Smooth muscle cell (in vitro differentiated cells): ENCODE measurements at regions not wholly inside any gene's neighbourhood (a gene's known extent, or its start where the extent isn't known, plus 50 kb on each side); places are given as distances from the start of the nearest gene placed in this dataset.

ENCODE experiments used
- DNase-seq: peaks from one replicate; lab custom pipeline; 2025; ENCODE audit not compliant: unreplicated experiment; lab: John Stamatoyannopoulos, UW
- H2AFZ ChIP-seq: fragments of 200-600 bp; sonication (generic); 2 replicates; pipeline ENCODE4 v1.6.0; 2016; ENCODE audit warnings: antibody characterized with exemption, low read depth, mild to moderate bottlenecking
- H3F3A ChIP-seq: fragments of 200-600 bp; sonication (generic); 2 replicates; pipeline ENCODE4 v1.6.0; 2017; ENCODE audit warnings: antibody characterized with exemption, low read depth
- H3K27ac ChIP-seq: fragments of 200-600 bp; sonication (generic); 2 replicates; pipeline ENCODE4 v1.5.1; 2016; ENCODE audit warnings: low read depth, mild to moderate bottlenecking
- H3K27me3 ChIP-seq: fragments of 200-600 bp; sonication (generic); 2 replicates; pipeline ENCODE4 v1.6.1; 2016; ENCODE audit warnings: low read depth, mild to moderate bottlenecking
- H3K36me3 ChIP-seq: fragments of 200-600 bp; sonication (generic); 2 replicates; pipeline ENCODE4 v1.5.1; 2016; ENCODE audit warnings: low read depth
- H3K4me1 ChIP-seq: fragments of 200-600 bp; sonication (generic); 2 replicates; pipeline ENCODE4 v1.5.1; 2016; ENCODE audit warnings: low read depth
- H3K4me2 ChIP-seq: fragments of 200-600 bp; sonication (generic); 2 replicates; pipeline ENCODE4 v1.6.0; 2016; ENCODE audit warnings: mild to moderate bottlenecking
- H3K4me3 ChIP-seq: fragments of 200-600 bp; sonication (generic); 2 replicates; pipeline ENCODE4 v1.5.1; 2016; ENCODE audit warnings: mild to moderate bottlenecking
- H3K79me2 ChIP-seq: fragments of 200-600 bp; sonication (generic); 2 replicates; pipeline ENCODE4 v1.6.0; 2016; ENCODE audit warnings: low read depth, mild to moderate bottlenecking
- H3K9ac ChIP-seq: fragments of 200-600 bp; sonication (generic); 2 replicates; pipeline ENCODE4 v1.6.0; 2016; ENCODE audit warnings: low read depth
- H3K9me3 ChIP-seq: fragments of 200-600 bp; sonication (generic); replicated peaks from 2 replicates; pipeline ENCODE4 v1.5.1; 2016; ENCODE audit warnings: low read depth
- H4K20me1 ChIP-seq: fragments of 200-600 bp; sonication (generic); 2 replicates; pipeline ENCODE4 v1.6.0; 2016; ENCODE audit warnings: low read depth
- CTCF ChIP-seq: fragments of 200-600 bp; sonication (generic); IDR thresholded peaks from 2 replicates; pipeline ENCODE4 v1.5.1; 2017; ENCODE audit warnings: borderline replicate concordance, mild to moderate bottlenecking, antibody characterized with exemption; ENCODE audit not compliant: insufficient read depth, poor library complexity, severe bottlenecking
- WGBS: methylation state at CpG from one replicate; pipeline ENCODE4 v1.1.7; 2016; ENCODE audit warnings: low lambda C conversion rate; 5-methylcytosine and 5-hydroxymethylcytosine counted together

- Histone ChIP-seq H3K79me2 (no peaks in the 10 kb centered on the region), H3F3A (peaks cover 4% of the 10 kb centered on the region), H3K9me3 (no peaks in the 10 kb centered on the region), H3K4me2 (peak overlapping the region; percentile 18), H4K20me1 (no peaks in the 10 kb centered on the region), H3K4me1 (peaks cover 4% of the 10 kb centered on the region), H3K36me3 (no peaks in the 10 kb centered on the region), H3K27me3 (no peaks in the 10 kb centered on the region), H2AFZ (peak overlapping the region; percentile 89), H3K27ac (peak overlapping the region; percentile 47), H3K4me3 (no peak overlapping the region), H3K9ac (no peak overlapping the region)
- 52% methylated on average over 7 of the region's 7 CpGs for WGBS
- DNase-seq: no peak
- no peak for TF ChIP-seq CTCF
Measured at GRCh38 chr12:75699728-75700496, 188.5 kb upstream of the KRR1 start.

GRCh38 chr12:75699251-75699650, 187.8 kb upstream of the KRR1 start:
- no peak overlapping the region for H3K4me2 ChIP-seq
- H3K9ac ChIP-seq: no peak overlapping the region
- H3K36me3 ChIP-seq: no peaks in the 10 kb centered on the region
- H3K27me3 ChIP-seq: no peaks in the 10 kb centered on the region
- WGBS: 79% methylated on average over 1 of the region's 1 CpG
- H4K20me1 ChIP-seq: no peaks in the 10 kb centered on the region
- H3K27ac ChIP-seq: peak overlapping the region; percentile 47
- H3K79me2 ChIP-seq: no peaks in the 10 kb centered on the region
- no peaks in the 10 kb centered on the region for H3F3A ChIP-seq
- no peak for TF ChIP-seq CTCF
- no peaks in the 10 kb centered on the region for H3K9me3 ChIP-seq
- DNase-seq: no peak
- no peaks in the 10 kb centered on the region for H3K4me1 ChIP-seq
- no peak overlapping the region for H3K4me3 ChIP-seq
- H2AFZ ChIP-seq: peak overlapping the region; percentile 55

- no peaks in the 10 kb centered on the region for H4K20me1 ChIP-seq
- H3K27me3 ChIP-seq: no peaks in the 10 kb centered on the region
- H3K4me1 ChIP-seq: no peaks in the 10 kb centered on the region
- no peak for DNase-seq
- no peaks in the 10 kb centered on the region for H3K9me3 ChIP-seq
- H3K4me2 ChIP-seq: no peak overlapping the region
- no peak overlapping the region for H3K4me3 ChIP-seq
- WGBS: 57% methylated on average over 1 of the region's 1 CpG
- H3K79me2 ChIP-seq: no peaks in the 10 kb centered on the region
- no peak overlapping the region for H3K27ac ChIP-seq
- no peak for TF ChIP-seq CTCF
- no peaks in the 10 kb centered on the region for H3K36me3 ChIP-seq
- no peak overlapping the region for H3K9ac ChIP-seq
- H3F3A ChIP-seq: no peaks in the 10 kb centered on the region
- H2AFZ ChIP-seq: no peak overlapping the region
Measured at GRCh38 chr12:75698052-75698451, 186.6 kb upstream of the KRR1 start.

GRCh38 chr12:75695926-75696325, 184.5 kb upstream of the KRR1 start:
- Histone ChIP-seq H3K4me1 (no peaks in the 10 kb centered on the region), H3F3A (no peaks in the 10 kb centered on the region), H3K27me3 (no peaks in the 10 kb centered on the region), H3K79me2 (no peaks in the 10 kb centered on the region), H3K27ac (no peak overlapping the region), H3K4me2 (no peak overlapping the region), H3K36me3 (no peaks in the 10 kb centered on the region), H3K9me3 (no peaks in the 10 kb centered on the region), H3K9ac (no peak overlapping the region), H3K4me3 (no peak overlapping the region), H4K20me1 (no peaks in the 10 kb centered on the region), H2AFZ (no peak overlapping the region)
- no peak for DNase-seq
- no peak for TF ChIP-seq CTCF
- WGBS: 97% methylated on average over 4 of the region's 4 CpGs
